ENCODE measurements at regions not wholly inside any gene's neighbourhood (a gene's known extent, or its start where the extent isn't known, plus 50 kb on each side); places are given as distances from the start of the nearest gene placed in this dataset.
A peak's percentile ranks its signal among the peaks of the same experiment; 100 is the strongest.
"Not testable (repeated sequence)": the region's sequence is repeated elsewhere in the genome, so short reads cannot be mapped to it uniquely, and the experiment has no call there.

DNA sequence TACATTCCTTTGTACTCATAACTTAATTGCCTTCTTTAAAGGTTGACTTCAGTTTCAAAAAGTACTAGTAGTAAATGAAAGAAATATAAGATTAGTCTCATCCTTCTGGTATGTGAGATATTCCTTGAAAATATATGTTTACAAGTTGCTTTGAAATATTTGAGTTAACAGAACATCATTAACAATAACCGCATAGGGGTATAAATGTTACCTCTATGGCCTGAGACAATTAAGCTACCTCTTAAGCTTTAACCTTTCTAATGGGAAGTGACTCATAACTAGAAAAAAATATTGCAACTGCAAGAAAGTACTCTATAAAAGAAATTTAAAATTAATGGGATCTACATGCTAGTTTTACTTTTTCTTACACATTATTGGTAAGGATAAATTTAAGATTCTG lies 399.0 kb downstream of the CDH10 start:
- DNase-seq, result no peak

DNA sequence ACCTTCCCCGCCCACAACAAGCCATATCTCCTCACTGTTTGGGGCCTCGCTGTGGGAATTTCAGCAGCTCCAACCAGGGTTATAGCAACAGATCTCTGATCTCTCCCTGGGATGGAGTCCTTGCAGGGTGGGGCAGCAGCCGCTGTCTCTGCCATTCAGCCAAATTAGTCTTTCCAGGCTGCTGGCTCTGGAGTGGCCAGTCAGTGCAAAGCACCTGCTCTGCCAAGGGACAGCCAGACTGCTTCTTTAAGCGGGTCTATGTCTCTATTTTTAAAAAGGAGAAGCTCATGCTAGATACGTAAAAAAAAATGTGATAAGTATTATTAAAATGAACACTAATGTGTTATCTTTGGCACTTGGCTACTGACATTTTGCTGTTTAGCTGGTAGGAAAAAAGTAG lies 380.2 kb downstream of the CDH10 start:
- DNase-seq, result no peak

DNA sequence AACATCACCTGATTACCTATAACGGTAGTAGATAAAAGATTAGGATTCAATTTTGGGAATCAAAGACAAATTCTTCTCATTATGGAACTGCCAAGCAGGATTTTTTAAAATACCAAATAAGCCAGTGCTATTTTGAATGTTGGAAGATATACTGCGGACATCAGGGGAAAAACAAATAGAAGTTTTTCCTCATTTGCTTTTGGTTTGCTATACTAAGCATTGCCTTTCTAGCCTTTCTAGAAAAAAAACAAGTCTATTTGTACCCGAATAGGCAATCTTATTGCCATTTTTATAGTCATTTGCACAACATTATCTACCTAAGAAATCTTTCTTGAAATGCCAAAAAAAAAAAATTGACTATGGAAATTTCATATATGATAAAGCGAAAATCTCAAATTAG lies 379.5 kb downstream of the CDH10 start:
- DNase-seq, result no peak

- DNase-seq, result no peak
Measured at GRCh38 chr5:24268482-24269056, 376.2 kb downstream of the CDH10 start.

GRCh38 chr5:24271702-24272118 lies 373.1 kb downstream of the CDH10 start:
- not testable (repeated sequence) for DNase-seq

DNA sequence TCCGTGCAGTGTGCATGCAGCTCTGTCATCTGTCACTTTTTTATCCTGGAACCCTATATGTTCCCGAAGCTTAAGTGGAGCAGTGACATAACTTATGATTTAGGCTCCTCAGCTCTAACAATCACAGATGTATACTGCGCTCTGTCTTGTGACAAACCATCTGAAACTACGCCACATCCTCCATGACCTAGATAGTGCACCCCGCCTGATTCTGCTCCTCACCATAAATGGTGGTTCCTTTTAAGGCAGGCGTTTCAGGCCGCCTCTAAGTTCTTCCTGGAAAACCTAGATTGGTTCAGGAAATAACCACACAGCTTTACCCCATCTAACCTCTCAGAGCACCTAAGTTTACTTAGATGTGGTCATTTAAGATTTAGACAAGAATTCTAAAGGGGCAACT lies 372.0 kb downstream of the CDH10 start:
- DNase-seq, result no peak

DNA sequence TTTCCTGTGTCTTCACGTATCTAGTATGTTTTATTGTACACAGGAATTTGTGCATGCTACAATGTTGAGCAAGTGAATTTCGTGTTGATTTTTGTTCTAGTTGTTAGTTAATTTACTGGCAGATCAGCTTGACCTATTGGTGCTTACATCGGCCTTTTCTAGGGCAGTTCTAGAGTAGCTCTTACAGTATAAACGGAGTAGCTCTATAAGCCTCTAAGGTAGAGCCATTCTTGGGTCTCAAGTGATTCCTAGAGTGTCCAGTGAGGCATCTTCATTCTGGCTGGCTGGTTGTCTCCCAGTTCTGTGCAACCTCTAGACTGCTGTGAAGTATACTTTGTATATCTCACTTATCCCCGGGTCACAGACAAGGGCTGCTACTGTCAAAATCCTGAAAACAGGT lies 364.6 kb downstream of the CDH10 start:
- DNase-seq, result no peak

DNA sequence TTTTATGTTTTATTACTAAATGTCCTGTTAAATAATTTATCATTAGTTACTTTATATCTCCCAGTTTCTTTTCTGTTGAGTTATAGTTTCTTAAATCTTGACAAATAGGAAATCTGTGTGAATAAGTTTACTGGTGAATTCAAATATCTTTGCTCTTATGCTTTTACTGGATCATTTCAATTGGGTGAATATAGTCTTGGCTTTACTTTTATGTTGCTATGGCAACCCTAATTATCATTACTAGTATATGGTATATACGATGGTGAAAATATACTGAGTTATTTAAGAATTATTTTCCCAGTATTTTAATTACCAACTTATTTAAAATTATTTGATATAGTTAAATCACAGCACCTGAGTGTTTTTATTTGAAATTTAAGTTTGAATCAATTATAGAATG lies 363.0 kb downstream of the CDH10 start:
- no peak for DNase-seq

DNA sequence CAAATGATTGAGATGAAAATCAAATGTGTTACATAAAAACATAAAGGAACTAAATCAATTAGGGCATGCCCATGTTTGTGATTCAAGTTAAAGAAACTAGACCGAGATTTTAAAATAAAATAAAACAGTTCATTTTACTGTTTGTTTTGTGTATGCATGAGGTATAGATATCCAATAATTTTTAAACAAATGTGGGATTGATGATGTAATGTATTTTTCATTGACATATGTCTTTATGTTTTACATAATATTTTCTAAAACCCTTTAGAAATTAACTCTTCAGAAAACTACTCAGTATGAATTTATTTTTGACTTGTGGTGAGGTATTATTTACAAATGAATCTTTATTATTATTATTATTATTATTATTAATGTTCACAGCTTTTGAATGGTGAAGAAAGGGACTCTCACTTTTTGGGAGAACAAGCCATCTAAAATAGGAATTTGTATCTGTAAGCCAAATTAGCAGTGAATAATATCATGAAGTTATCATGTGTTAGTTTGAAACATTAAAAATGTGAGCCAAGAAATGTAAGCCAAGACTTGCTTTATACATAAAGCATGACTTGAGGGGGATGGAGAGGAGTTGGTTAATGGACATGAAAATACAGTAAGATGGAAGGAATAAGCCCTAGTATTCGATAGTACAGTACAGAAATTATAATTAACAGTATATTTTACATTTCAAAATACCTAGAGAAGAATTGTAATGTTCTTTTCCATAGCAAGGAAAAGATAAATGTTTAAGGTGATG lies 355.0 kb downstream of the CDH10 start:
- no peak for DNase-seq

GRCh38 chr5:24290536-24290935 lies 354.2 kb downstream of the CDH10 start:
- DNase-seq, result no peak

GRCh38 chr5:24291916-24292315 lies 352.9 kb downstream of the CDH10 start:
- DNase-seq, result no peak

- DNase-seq, result no peak
Measured at GRCh38 chr5:24294333-24294732, 350.4 kb downstream of the CDH10 start.

GRCh38 chr5:24314106-24314505 lies 330.7 kb downstream of the CDH10 start:
- DNase-seq, result no peak

- DNase-seq, result no peak
Measured at GRCh38 chr5:24320643-24321042, 324.1 kb downstream of the CDH10 start.

GRCh38 chr5:24325306-24325832 lies 319.4 kb downstream of the CDH10 start:
- no peak for DNase-seq

- DNase-seq, result no peak
Measured at GRCh38 chr5:24331531-24331930, 313.2 kb downstream of the CDH10 start.

DNA sequence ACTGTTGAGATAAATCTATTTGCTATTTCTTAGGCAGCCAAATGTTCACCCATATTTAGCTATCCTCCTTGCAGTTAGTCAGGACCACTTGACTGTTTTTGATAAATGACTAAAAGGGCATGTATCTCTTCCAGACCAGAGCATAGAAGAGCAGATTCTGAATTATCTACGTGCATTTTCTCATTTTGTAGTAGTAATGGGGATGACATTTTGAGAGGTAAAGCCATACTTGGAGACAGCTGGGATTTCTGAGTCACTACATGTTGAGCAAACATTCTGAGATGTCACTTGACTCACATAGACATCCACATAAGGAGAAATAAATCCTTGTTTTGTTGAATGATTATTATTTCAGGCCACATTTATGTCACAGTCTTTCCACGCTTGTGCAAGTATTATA lies 297.6 kb downstream of the CDH10 start:
- DNase-seq, result no peak

GRCh38 chr5:24351285-24351684 lies 293.5 kb downstream of the CDH10 start:
- no peak for DNase-seq

DNA sequence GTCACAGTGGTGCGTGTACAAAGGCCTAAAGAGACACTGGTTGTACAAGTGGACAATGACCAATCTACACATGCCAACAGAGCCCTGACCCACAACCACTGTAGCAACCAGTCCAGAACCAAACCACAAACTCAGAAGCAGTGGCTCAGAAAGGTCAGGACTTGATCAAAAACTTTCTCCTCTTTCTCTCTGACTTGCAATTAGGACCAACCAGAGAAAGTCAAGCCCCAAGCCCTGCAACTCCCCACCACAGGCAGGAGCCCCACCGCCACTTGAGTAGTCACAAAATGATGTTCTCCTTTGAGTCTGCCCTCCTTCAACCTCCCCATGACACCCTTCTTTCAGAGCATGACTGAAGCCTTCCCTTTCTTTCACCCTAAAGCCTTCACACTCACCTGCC lies 291.8 kb downstream of the CDH10 start:
- DNase-seq, result no peak

DNA sequence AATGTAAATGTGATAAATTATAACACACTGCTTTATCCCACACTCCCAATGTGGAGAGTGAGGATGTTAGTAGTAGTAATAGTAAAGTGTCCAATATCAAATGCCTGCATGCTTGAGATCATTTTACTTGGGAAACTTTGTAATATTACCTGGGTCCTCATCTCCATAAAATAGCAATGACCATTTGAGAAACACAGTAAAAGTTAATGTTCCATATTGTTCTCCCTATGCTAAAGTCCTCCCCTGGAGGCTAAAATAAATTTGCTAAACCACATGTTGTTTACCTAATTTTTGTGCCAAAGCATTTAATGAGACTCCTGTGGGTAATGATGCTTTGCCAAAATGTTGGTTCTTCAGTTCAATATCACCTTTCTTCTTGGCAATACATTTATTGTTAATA lies 291.2 kb downstream of the CDH10 start:
- DNase-seq, result no peak

- DNase-seq, result no peak
Measured at GRCh38 chr5:24363789-24364481, 280.8 kb downstream of the CDH10 start.

GRCh38 chr5:24364711-24365110 lies 280.1 kb downstream of the CDH10 start:
- peak in 9 of 56 donors; percentile 3 to 29 (median 11) for DNase-seq

DNA sequence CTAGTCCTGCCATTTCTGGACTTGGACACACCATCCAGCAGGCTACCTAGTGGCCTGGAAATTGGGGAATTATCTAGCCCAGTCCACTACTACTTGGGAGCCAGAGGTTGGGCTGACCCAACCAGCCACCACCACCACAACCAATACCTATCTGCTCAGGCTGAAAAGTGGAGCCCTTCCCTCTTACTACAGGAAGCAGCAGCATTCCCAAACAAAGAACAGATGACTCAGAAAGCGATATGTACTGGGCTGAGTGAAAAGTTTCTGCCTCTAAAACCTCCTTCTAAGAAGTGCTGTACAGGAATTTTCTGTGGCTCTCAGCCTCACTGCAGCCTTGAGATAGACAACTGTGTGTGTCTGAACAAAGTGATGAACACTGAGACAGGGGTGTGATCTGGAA lies 279.4 kb downstream of the CDH10 start:
- DNase-seq, result no peak
